ENCODE measurements at regions not wholly inside any gene's neighbourhood (a gene's known extent, or its start where the extent isn't known, plus 50 kb on each side); places are given as distances from the start of the nearest gene placed in this dataset.

DNA sequence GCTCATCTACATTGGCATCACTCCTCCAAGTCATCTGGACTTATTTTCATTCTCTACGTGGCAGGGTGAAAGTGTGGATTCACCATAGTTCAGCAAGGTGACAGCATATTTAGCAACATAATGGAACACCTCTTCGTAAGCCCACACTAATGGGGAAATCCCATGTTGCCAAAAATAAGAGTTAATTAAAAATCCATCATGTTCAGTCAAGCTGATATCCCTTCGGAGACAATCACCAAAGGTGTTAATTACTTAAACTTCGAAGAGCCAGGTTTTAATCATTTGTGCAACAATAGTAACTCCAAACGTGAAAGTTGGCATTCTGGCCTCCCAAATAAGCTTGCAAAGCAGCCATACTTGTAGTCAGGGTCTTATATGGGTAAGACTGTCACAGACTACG is 242.9 kb downstream of the NSG2 start:
- no peak for TF ChIP-seq POLR2A (IDR thresholded peaks at IDR 0.05; ENCODE audit: borderline replicate concordance, extremely low read depth, insufficient read depth, insufficient read length)
- TF ChIP-seq, protein P1, sequence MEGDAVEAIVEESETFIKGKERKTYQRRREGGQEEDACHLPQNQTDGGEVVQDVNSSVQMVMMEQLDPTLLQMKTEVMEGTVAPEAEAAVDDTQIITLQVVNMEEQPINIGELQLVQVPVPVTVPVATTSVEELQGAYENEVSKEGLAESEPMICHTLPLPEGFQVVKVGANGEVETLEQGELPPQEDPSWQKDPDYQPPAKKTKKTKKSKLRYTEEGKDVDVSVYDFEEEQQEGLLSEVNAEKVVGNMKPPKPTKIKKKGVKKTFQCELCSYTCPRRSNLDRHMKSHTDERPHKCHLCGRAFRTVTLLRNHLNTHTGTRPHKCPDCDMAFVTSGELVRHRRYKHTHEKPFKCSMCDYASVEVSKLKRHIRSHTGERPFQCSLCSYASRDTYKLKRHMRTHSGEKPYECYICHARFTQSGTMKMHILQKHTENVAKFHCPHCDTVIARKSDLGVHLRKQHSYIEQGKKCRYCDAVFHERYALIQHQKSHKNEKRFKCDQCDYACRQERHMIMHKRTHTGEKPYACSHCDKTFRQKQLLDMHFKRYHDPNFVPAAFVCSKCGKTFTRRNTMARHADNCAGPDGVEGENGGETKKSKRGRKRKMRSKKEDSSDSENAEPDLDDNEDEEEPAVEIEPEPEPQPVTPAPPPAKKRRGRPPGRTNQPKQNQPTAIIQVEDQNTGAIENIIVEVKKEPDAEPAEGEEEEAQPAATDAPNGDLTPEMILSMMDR (IDR thresholded peaks at IDR 0.05 in 2 of 3, conservative IDR thresholded peaks at IDR 0.05 in 1 of 3; ENCODE audit: borderline replicate concordance in 1 of 3, insufficient read depth in 1 of 3, low read depth in 2 of 3, low read length in 2 of 3): no peak
- TF ChIP-seq, protein P2, sequence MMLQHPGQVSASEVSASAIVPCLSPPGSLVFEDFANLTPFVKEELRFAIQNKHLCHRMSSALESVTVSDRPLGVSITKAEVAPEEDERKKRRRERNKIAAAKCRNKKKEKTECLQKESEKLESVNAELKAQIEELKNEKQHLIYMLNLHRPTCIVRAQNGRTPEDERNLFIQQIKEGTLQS (IDR thresholded peaks at IDR 0.05): no peak
- no peak for TF ChIP-seq POLR2AphosphoS5 (IDR thresholded peaks at IDR 0.05; ENCODE audit: low read depth, low read length)
- TF ChIP-seq EZH2 (IDR thresholded peaks at IDR 0.05): no peak
- no peak for TF ChIP-seq CEBPB (IDR thresholded peaks at IDR 0.05; ENCODE audit: low read depth)
- TF ChIP-seq REST (IDR thresholded peaks at IDR 0.05; ENCODE audit: low read depth): no peak
- TF ChIP-seq MAX (IDR thresholded peaks at IDR 0.05): no peak
- no peak for TF ChIP-seq SP1 (IDR thresholded peaks at IDR 0.05; ENCODE audit: low read depth)
- no peak for TF ChIP-seq SRF (IDR thresholded peaks at IDR 0.05; ENCODE audit: low read depth)
- TF ChIP-seq TCF7L2 (IDR thresholded peaks at IDR 0.05; ENCODE audit: borderline replicate concordance, extremely low read depth, insufficient read depth, insufficient read length): no peak
- no peak for TF ChIP-seq ZBTB33 (IDR thresholded peaks at IDR 0.05; ENCODE audit: extremely low read depth, insufficient replicate concordance, low read length)

Measured in HCT116 (cell line).